GM23338 (cell line): ENCODE measurements at regions not wholly inside any gene's neighbourhood (a gene's known extent, or its start where the extent isn't known, plus 50 kb on each side); places are given as distances from the start of the nearest gene placed in this dataset. TPM values are rescaled to one million over a fixed set of nuclear protein-coding genes. Genes with fewer than 3 reads are reported as not detected.

Experiments
- ATAC-seq: fragments of 200-7000 bp; cut with Tn5 transposase; 3 replicates; pipeline ENCODE4 v1.9.1; 2020
- DNase-seq: peaks from one replicate; pipeline ENCODE4 v3.0.0-alpha.2; 2015; ENCODE audit warnings: low spot score
- H2AFZ ChIP-seq: fragments of 200-600 bp; sonication (generic); 2 replicates; pipeline ENCODE4 v1.8.0; 2016; ENCODE audit warnings: antibody characterized with exemption, mild to moderate bottlenecking, moderate library complexity
- H3F3A ChIP-seq: fragments of 200-600 bp; sonication (generic); replicated peaks from 2 replicates; pipeline ENCODE4 v1.8.0; 2017; ENCODE audit warnings: antibody characterized with exemption, mixed run types, low read depth
- H3K27ac ChIP-seq: fragments of 200-600 bp; sonication (generic); 2 replicates; pipeline ENCODE4 v1.6.1; 2016; ENCODE audit warnings: low read depth
- H3K27me3 ChIP-seq: fragments of 200-600 bp; sonication (generic); 2 replicates; pipeline ENCODE4 v1.8.0; 2016; ENCODE audit warnings: mild to moderate bottlenecking, mixed run types, moderate library complexity; ENCODE audit not compliant: insufficient read depth
- H3K36me3 ChIP-seq: fragments of 200-600 bp; sonication (generic); 2 replicates; pipeline ENCODE4 v1.8.0; 2016; ENCODE audit warnings: mild to moderate bottlenecking; ENCODE audit not compliant: insufficient read depth
- H3K4me1 ChIP-seq: fragments of 200-600 bp; sonication (generic); 2 replicates; pipeline ENCODE4 v1.8.0; 2016; ENCODE audit warnings: mild to moderate bottlenecking, moderate library complexity; ENCODE audit not compliant: insufficient read depth
- H3K4me2 ChIP-seq: fragments of 200-600 bp; sonication (generic); 2 replicates; pipeline ENCODE4 v1.7.1; 2017; ENCODE audit warnings: mixed run types
- H3K4me3 ChIP-seq: fragments of 200-600 bp; sonication (generic); 2 replicates; pipeline ENCODE4 v1.6.1; 2016; ENCODE audit warnings: mixed run types
- H3K79me2 ChIP-seq: fragments of 200-600 bp; sonication (generic); replicated peaks from 2 replicates; pipeline ENCODE4 v1.8.0; 2017; ENCODE audit warnings: mild to moderate bottlenecking; ENCODE audit not compliant: insufficient read depth
- H3K9me2 ChIP-seq: fragments of 200-600 bp; sonication (generic); 2 replicates; pipeline ENCODE4 v1.8.0; 2017; ENCODE audit not compliant: insufficient read depth
- H4K20me1 ChIP-seq: fragments of 200-600 bp; sonication (generic); replicated peaks from 2 replicates; pipeline ENCODE4 v1.8.0; 2017; ENCODE audit warnings: mild to moderate bottlenecking; ENCODE audit not compliant: insufficient read depth
- H3K27ac Mint-ChIP-seq: 2 replicates; pipeline ENCODE4 v1.8.0; 2020; ENCODE audit warnings: inconsistent platforms, mild to moderate bottlenecking, moderate library complexity, mixed read lengths
- H3K27me3 Mint-ChIP-seq: 3 replicates; pipeline ENCODE4 v1.8.0; 2022; ENCODE audit warnings: low read depth, mild to moderate bottlenecking, moderate library complexity, mixed read lengths, inconsistent platforms; ENCODE audit not compliant: insufficient read depth, poor library complexity
- H3K36me3 Mint-ChIP-seq: 3 replicates; pipeline ENCODE4 v1.8.0; 2021; ENCODE audit warnings: low read depth, mild to moderate bottlenecking, inconsistent platforms, moderate library complexity, mixed read lengths
- H3K4me1 Mint-ChIP-seq: 3 replicates; pipeline ENCODE4 v1.8.0; 2020; ENCODE audit warnings: mild to moderate bottlenecking, inconsistent platforms, mixed read lengths
- H3K4me3 Mint-ChIP-seq: 3 replicates; pipeline ENCODE4 v1.8.0; 2021; ENCODE audit warnings: moderate library complexity, mild to moderate bottlenecking, inconsistent platforms, mixed read lengths
- H3K9me3 Mint-ChIP-seq: 3 replicates; pipeline ENCODE4 v1.8.0; 2020; ENCODE audit warnings: moderate library complexity, mild to moderate bottlenecking, inconsistent platforms, mixed read lengths
- CREB1 ChIP-seq: fragments of 250-450 bp; sonication (Bioruptor Pico); IDR thresholded peaks from 2 replicates; pipeline ENCODE4 v1.5.0; 2020; ENCODE audit warnings: low read depth, mild to moderate bottlenecking, moderate library complexity
- CTCF ChIP-seq, 2 experiments: fragments of 200-600 bp in 1 of 2; sonication (generic) in 1 of 2; conservative IDR thresholded peaks; 2 replicates each; pipeline versions ENCODE4 v1.5.1 to v1.6.1; 2016 to 2017; ENCODE audit warnings: antibody characterized with exemption in 2 of 2, low read depth in 2 of 2, mild to moderate bottlenecking in 2 of 2, moderate library complexity in 1 of 2
- EZH2 ChIP-seq: fragments of 200-600 bp; sonication (generic); IDR thresholded peaks from one replicate; pipeline ENCODE4 v1.8.0; 2017; ENCODE audit warnings: antibody characterized with exemption, mild to moderate bottlenecking, low read depth; ENCODE audit not compliant: unreplicated experiment
- EZH2phosphoT487 ChIP-seq: fragments of 200-600 bp; sonication (generic); IDR thresholded peaks from one replicate; pipeline ENCODE4 v1.8.1; 2018; ENCODE audit warnings: antibody characterized with exemption; ENCODE audit not compliant: unreplicated experiment
- JUNB ChIP-seq: IDR thresholded peaks from one replicate; pipeline ENCODE4 v1.6.1; 2016; ENCODE audit warnings: antibody characterized with exemption; ENCODE audit not compliant: unreplicated experiment
- NANOG ChIP-seq: IDR thresholded peaks from 2 replicates; pipeline ENCODE4 v1.6.1; 2016; ENCODE audit warnings: antibody characterized with exemption, borderline replicate concordance
- STAT1 ChIP-seq: IDR thresholded peaks from one replicate; pipeline ENCODE4 v1.6.1; 2016; ENCODE audit warnings: antibody characterized with exemption; ENCODE audit not compliant: unreplicated experiment
- ZNF331 ChIP-seq: fragments of 250-450 bp; sonication (Bioruptor Pico); IDR thresholded peaks from 2 replicates; pipeline ENCODE4 v1.5.0; 2020; ENCODE audit warnings: low read depth, mild to moderate bottlenecking, moderate library complexity
- small RNA-seq: library from RNA; depleted of rRNA; stranded (forward); fragments of <200 nt; gene quantifications from one replicate; pipeline ENCODE3, GENCODE V24; 2014; ENCODE audit warnings: low replicate concordance
- TF ChIP-seq, protein P1 (sequence below): IDR thresholded peaks from one replicate; pipeline ENCODE4 v1.6.1; 2018; ENCODE audit warnings: antibody characterized with exemption; ENCODE audit not compliant: unreplicated experiment
- TF ChIP-seq, protein P2 (sequence below): IDR thresholded peaks from 2 replicates; pipeline ENCODE4 v1.6.1; 2016; ENCODE audit warnings: antibody characterized with exemption

- H3K27me3 ChIP-seq: no peaks in the 10 kb centered on the region
- no peaks in the 10 kb centered on the region for H3K9me2 ChIP-seq
- peaks cover 2% of the 10 kb centered on the region for H3K27me3 Mint-ChIP-seq
- H3K27ac ChIP-seq: no peak overlapping the region
- no peak overlapping the region for H3K4me3 Mint-ChIP-seq
- no peak for TF ChIP-seq ZNF331
- no peak for TF ChIP-seq EZH2phosphoT487
- TF ChIP-seq CTCF (conservative IDR thresholded peaks at IDR 0.05; ENCODE audit: low read depth in 2 of 2): no peak
- TF ChIP-seq NANOG: no peak
- no peak for TF ChIP-seq JUNB
- TF ChIP-seq, protein P1, sequence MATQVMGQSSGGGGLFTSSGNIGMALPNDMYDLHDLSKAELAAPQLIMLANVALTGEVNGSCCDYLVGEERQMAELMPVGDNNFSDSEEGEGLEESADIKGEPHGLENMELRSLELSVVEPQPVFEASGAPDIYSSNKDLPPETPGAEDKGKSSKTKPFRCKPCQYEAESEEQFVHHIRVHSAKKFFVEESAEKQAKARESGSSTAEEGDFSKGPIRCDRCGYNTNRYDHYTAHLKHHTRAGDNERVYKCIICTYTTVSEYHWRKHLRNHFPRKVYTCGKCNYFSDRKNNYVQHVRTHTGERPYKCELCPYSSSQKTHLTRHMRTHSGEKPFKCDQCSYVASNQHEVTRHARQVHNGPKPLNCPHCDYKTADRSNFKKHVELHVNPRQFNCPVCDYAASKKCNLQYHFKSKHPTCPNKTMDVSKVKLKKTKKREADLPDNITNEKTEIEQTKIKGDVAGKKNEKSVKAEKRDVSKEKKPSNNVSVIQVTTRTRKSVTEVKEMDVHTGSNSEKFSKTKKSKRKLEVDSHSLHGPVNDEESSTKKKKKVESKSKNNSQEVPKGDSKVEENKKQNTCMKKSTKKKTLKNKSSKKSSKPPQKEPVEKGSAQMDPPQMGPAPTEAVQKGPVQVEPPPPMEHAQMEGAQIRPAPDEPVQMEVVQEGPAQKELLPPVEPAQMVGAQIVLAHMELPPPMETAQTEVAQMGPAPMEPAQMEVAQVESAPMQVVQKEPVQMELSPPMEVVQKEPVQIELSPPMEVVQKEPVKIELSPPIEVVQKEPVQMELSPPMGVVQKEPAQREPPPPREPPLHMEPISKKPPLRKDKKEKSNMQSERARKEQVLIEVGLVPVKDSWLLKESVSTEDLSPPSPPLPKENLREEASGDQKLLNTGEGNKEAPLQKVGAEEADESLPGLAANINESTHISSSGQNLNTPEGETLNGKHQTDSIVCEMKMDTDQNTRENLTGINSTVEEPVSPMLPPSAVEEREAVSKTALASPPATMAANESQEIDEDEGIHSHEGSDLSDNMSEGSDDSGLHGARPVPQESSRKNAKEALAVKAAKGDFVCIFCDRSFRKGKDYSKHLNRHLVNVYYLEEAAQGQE: no peak
- no peak for TF ChIP-seq CREB1 (CRISPR knock-in tag)
- TF ChIP-seq EZH2: no peak
- no peak for TF ChIP-seq STAT1
- TF ChIP-seq, protein P2, sequence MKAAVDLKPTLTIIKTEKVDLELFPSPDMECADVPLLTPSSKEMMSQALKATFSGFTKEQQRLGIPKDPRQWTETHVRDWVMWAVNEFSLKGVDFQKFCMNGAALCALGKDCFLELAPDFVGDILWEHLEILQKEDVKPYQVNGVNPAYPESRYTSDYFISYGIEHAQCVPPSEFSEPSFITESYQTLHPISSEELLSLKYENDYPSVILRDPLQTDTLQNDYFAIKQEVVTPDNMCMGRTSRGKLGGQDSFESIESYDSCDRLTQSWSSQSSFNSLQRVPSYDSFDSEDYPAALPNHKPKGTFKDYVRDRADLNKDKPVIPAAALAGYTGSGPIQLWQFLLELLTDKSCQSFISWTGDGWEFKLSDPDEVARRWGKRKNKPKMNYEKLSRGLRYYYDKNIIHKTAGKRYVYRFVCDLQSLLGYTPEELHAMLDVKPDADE: no peak
- H3K36me3 ChIP-seq: no peaks in the 10 kb centered on the region
- peaks cover 10% of the 10 kb centered on the region; the same call in 2 of the 3 replicates for H3K9me3 Mint-ChIP-seq
- H3K36me3 Mint-ChIP-seq: 0 out of 3 replicates have a peak, but pooled peaks cover 4% of the 10 kb centered on the region
- H4K20me1 ChIP-seq: no peaks in the 10 kb centered on the region
- no peak for ATAC-seq
- no peak overlapping the region for H3K4me2 ChIP-seq
- H3K4me1 ChIP-seq: no peaks in the 10 kb centered on the region
- H3K27ac Mint-ChIP-seq: no peak overlapping the region
- no peaks in the 10 kb centered on the region for H3F3A ChIP-seq
- peak overlapping the region; percentile 34; the same call in 1 of the 2 replicates for H2AFZ ChIP-seq
- no peaks in the 10 kb centered on the region; the same call in 2 of the 3 replicates for H3K4me1 Mint-ChIP-seq
- H3K79me2 ChIP-seq: no peaks in the 10 kb centered on the region
- DNase-seq: no peak
- H3K4me3 ChIP-seq: no peak overlapping the region
Observed at GRCh38 chr3:41148901-41149300, 50.4 kb upstream of the CTNNB1 start.

Small RNA genes lying in the stretch of these regions (small RNA-seq; reads per million reads assigned to genes)
- gene AC099560.2 (0.07 reads per million), gene HMGN2P24 (not detected)
